Skeletal muscle cell (primary cell): ENCODE measurements at regions not wholly inside any gene's neighbourhood (a gene's known extent, or its start where the extent isn't known, plus 50 kb on each side); places are given as distances from the start of the nearest gene placed in this dataset.
"Not testable (repeated sequence)": the region's sequence is repeated elsewhere in the genome, so short reads cannot be mapped to it uniquely, and the experiment has no call there.

ENCODE experiments used
- DNase-seq: peaks from one replicate; pipeline ENCODE4 v3.0.0-alpha.2; 2010; ENCODE audit warnings: low read depth
- H3K4me3 ChIP-seq: 2 replicates; pipeline ENCODE4 v1.5.1; 2011; ENCODE audit warnings: low read depth, mild to moderate bottlenecking, control low read depth, low read length, moderate library complexity

GRCh38 chr22:47423861-47424820 is 661.7 kb downstream of the TBC1D22A start:
- H3K4me3 ChIP-seq = no peak overlapping the region
- no peak for DNase-seq

GRCh38 chr22:47423266-47423665 is 660.8 kb downstream of the TBC1D22A start:
- H3K4me3 ChIP-seq = no peak overlapping the region
- DNase-seq = no peak

- no peak for DNase-seq
- no peak overlapping the region for H3K4me3 ChIP-seq
These were observed 660.3 kb downstream of the TBC1D22A start for GRCh38 chr22:47422736-47423135.

- DNase-seq = no peak
These were observed 659.4 kb downstream of the TBC1D22A start for GRCh38 chr22:47421846-47422245.

GRCh38 chr22:47420211-47420610 is 657.8 kb downstream of the TBC1D22A start:
- H3K4me3 ChIP-seq = no peak overlapping the region
- DNase-seq = no peak

More at GRCh38 chr22:47421846-47422245, 659.4 kb downstream of the TBC1D22A start:
- no peak overlapping the region for H3K4me3 ChIP-seq

GRCh38 chr22:47419239-47419638 is 656.8 kb downstream of the TBC1D22A start:
- no peak overlapping the region for H3K4me3 ChIP-seq
- no peak for DNase-seq

GRCh38 chr22:47417699-47418098 is 655.2 kb downstream of the TBC1D22A start:
- no peak overlapping the region for H3K4me3 ChIP-seq
- DNase-seq = no peak

- no peak overlapping the region for H3K4me3 ChIP-seq
These were observed 648.6 kb downstream of the TBC1D22A start for GRCh38 chr22:47411006-47411405.

GRCh38 chr22:47409539-47410275 is 647.3 kb downstream of the TBC1D22A start:
- DNase-seq = no peak

More at GRCh38 chr22:47411006-47411405, 648.6 kb downstream of the TBC1D22A start:
- no peak for DNase-seq

GRCh38 chr22:47408409-47408808 is 646.0 kb downstream of the TBC1D22A start:
- no peak overlapping the region for H3K4me3 ChIP-seq
- DNase-seq = no peak

More at GRCh38 chr22:47409539-47410275, 647.3 kb downstream of the TBC1D22A start:
- no peak overlapping the region for H3K4me3 ChIP-seq

GRCh38 chr22:47407461-47408025 is 645.1 kb downstream of the TBC1D22A start:
- DNase-seq = no peak
- no peak overlapping the region for H3K4me3 ChIP-seq

- H3K4me3 ChIP-seq = no peak overlapping the region
- no peak for DNase-seq
These were observed 644.4 kb downstream of the TBC1D22A start for GRCh38 chr22:47406896-47407295.

GRCh38 chr22:47406180-47406834 is 643.9 kb downstream of the TBC1D22A start:
- DNase-seq = no peak

GRCh38 chr22:47405222-47405621 is 642.8 kb downstream of the TBC1D22A start:
- not testable (repeated sequence) for H3K4me3 ChIP-seq, DNase-seq

More at GRCh38 chr22:47406180-47406834, 643.9 kb downstream of the TBC1D22A start:
- H3K4me3 ChIP-seq = no peak overlapping the region

GRCh38 chr22:47402876-47403525 is 640.6 kb downstream of the TBC1D22A start:
- DNase-seq = no peak
- no peak overlapping the region for H3K4me3 ChIP-seq

GRCh38 chr22:47401976-47402770 is 639.7 kb downstream of the TBC1D22A start:
- H3K4me3 ChIP-seq = no peak overlapping the region
- DNase-seq = no peak

GRCh38 chr22:47401592-47401898 is 639.1 kb downstream of the TBC1D22A start:
- H3K4me3 ChIP-seq = no peak overlapping the region
- no peak for DNase-seq
